ENCODE measurements at regions not wholly inside any gene's neighbourhood (a gene's known extent, or its start where the extent isn't known, plus 50 kb on each side); places are given as distances from the start of the nearest gene placed in this dataset.

GRCh38 chr13:39900106-39900750 is 244.8 kb downstream of the COG6 start:
- TF ChIP-seq CTCF (IDR thresholded peaks at IDR 0.05) (no peak), POLR2A (IDR thresholded peaks at IDR 0.05) (no peak)

All from right lobe of liver (tissue), 4 donors.